OCI-LY1 (cell line): ENCODE measurements at regions not wholly inside any gene's neighbourhood (a gene's known extent, or its start where the extent isn't known, plus 50 kb on each side); places are given as distances from the start of the nearest gene placed in this dataset.

ENCODE experiments used
- H2AFZ ChIP-seq: fragments of 200-600 bp; sonication (generic), shearing (Covaris generic); 2 replicates; pipeline ENCODE4 v1.6.0; 2014; ENCODE audit warnings: antibody characterized with exemption, mild to moderate bottlenecking, low read length
- H3F3A ChIP-seq: fragments of 200-600 bp; sonication (generic), shearing (Covaris generic); 2 replicates; pipeline ENCODE4 v1.6.0; 2014; ENCODE audit warnings: mild to moderate bottlenecking, antibody characterized with exemption, low read length, moderate library complexity; ENCODE audit not compliant: insufficient read depth
- H3K27ac ChIP-seq: fragments of 200-600 bp; sonication (generic); 2 replicates; pipeline ENCODE4 v1.5.1; 2014; ENCODE audit warnings: low read length, mixed run types, mild to moderate bottlenecking, low read depth; ENCODE audit not compliant: poor library complexity, severe bottlenecking
- H3K27me3 ChIP-seq: fragments of 200-600 bp; sonication (generic); 2 replicates; pipeline ENCODE4 v1.6.0; 2014; ENCODE audit warnings: antibody characterized with exemption, mild to moderate bottlenecking, low read length, moderate library complexity; ENCODE audit not compliant: insufficient read depth
- H3K36me3 ChIP-seq: fragments of 200-600 bp; sonication (generic); 2 replicates; pipeline ENCODE4 v1.6.1; 2014; ENCODE audit warnings: mild to moderate bottlenecking, antibody characterized with exemption, low read length, moderate library complexity, mixed read lengths; ENCODE audit not compliant: insufficient read depth
- H3K4me1 ChIP-seq: fragments of 200-600 bp; sonication (generic); 2 replicates; pipeline ENCODE4 v1.5.1; 2014; ENCODE audit warnings: mild to moderate bottlenecking, low read length, moderate library complexity; ENCODE audit not compliant: insufficient read depth, severe bottlenecking
- H3K4me2 ChIP-seq: fragments of 200-600 bp; sonication (generic), shearing (Covaris generic); 2 replicates; pipeline ENCODE4 v1.6.1; 2014; ENCODE audit warnings: low read length
- H3K4me3 ChIP-seq: fragments of 200-600 bp; sonication (generic); 2 replicates; pipeline ENCODE4 v1.5.1; 2014; ENCODE audit warnings: low read length, low read depth, mild to moderate bottlenecking, mixed read lengths; ENCODE audit not compliant: poor library complexity, severe bottlenecking
- H3K79me2 ChIP-seq: fragments of 200-600 bp; shearing (Covaris generic); 2 replicates; pipeline ENCODE4 v1.6.1; 2016; ENCODE audit warnings: mixed run types, low read length, mixed read lengths; ENCODE audit not compliant: insufficient read depth
- H3K9ac ChIP-seq: fragments of 200-600 bp; sonication (generic), shearing (Covaris generic); 2 replicates; pipeline ENCODE4 v1.6.1; 2014; ENCODE audit warnings: mild to moderate bottlenecking, low read length, mixed read lengths
- H3K9me2 ChIP-seq: fragments of 200-600 bp; sonication (generic), shearing (Covaris generic); 2 replicates; pipeline ENCODE4 v1.6.1; 2014; ENCODE audit warnings: low read depth, mild to moderate bottlenecking, low read length, mixed read lengths
- H3K9me3 ChIP-seq: fragments of 200-600 bp; shearing (Covaris generic); 2 replicates; pipeline ENCODE4 v1.6.1; 2014; ENCODE audit warnings: low read length, mixed read lengths
- H4K20me1 ChIP-seq: fragments of 200-600 bp; sonication (generic), shearing (Covaris generic); 2 replicates; pipeline ENCODE4 v1.6.0; 2016; ENCODE audit warnings: mild to moderate bottlenecking, low read length; ENCODE audit not compliant: insufficient read depth
- CTCF ChIP-seq: fragments of 200-600 bp; sonication (generic), shearing (Covaris generic); IDR thresholded peaks from 2 replicates; pipeline ENCODE4 v1.5.1; 2017; ENCODE audit warnings: mild to moderate bottlenecking, antibody characterized with exemption, low read length, moderate library complexity, mixed read lengths
- EZH2 ChIP-seq: fragments of 200-600 bp; sonication (generic), shearing (Covaris generic); IDR thresholded peaks from 2 replicates; pipeline ENCODE4 v1.8.0; 2017; ENCODE audit warnings: borderline replicate concordance, mixed run types, mild to moderate bottlenecking, antibody characterized with exemption, low read length, moderate library complexity, mixed read lengths

DNA sequence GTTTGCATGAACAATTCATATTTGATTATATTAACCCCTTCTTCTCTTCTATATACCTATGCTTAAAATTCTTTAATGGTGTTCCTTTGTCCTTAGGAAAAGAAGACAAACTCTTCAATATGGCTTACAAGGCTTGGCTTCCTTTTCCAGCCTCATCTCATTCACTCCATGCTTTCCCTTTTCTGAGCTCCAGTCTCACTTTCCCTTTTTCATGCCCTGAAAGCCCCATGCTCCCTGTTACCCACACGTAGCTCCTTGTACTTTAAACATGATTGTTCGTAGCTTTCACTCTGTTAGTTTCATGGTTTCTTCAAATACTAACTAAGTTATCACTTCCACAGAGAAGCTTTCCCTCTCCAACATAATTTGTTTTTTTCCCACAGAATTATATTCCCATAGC, 161.3 kb downstream of the UBE2E3 start:
- Histone ChIP-seq H2AFZ (no peak overlapping the region), H3K27me3 (no peaks in the 10 kb centered on the region), H3K9ac (no peak overlapping the region), H3F3A (no peaks in the 10 kb centered on the region), H3K4me2 (no peak overlapping the region), H4K20me1 (no peaks in the 10 kb centered on the region), H3K9me2 (no peaks in the 10 kb centered on the region), H3K9me3 (no peaks in the 10 kb centered on the region), H3K4me1 (peaks cover 5% of the 10 kb centered on the region), H3K27ac (no peak overlapping the region), H3K36me3 (no peaks in the 10 kb centered on the region), H3K79me2 (no peaks in the 10 kb centered on the region), H3K4me3 (no peak overlapping the region)
- TF ChIP-seq CTCF (no peak), EZH2 (no peak)

GRCh38 chr2:181142514-181142913, 162.1 kb downstream of the UBE2E3 start:
- Histone ChIP-seq H4K20me1 (no peaks in the 10 kb centered on the region), H2AFZ (no peak overlapping the region), H3K4me2 (no peak overlapping the region), H3K27me3 (no peaks in the 10 kb centered on the region), H3K9me2 (no peaks in the 10 kb centered on the region), H3F3A (no peaks in the 10 kb centered on the region), H3K27ac (no peak overlapping the region), H3K9ac (no peak overlapping the region), H3K4me3 (no peak overlapping the region), H3K79me2 (no peaks in the 10 kb centered on the region), H3K9me3 (no peaks in the 10 kb centered on the region), H3K36me3 (no peaks in the 10 kb centered on the region), H3K4me1 (peaks cover 5% of the 10 kb centered on the region)
- TF ChIP-seq CTCF (no peak), EZH2 (no peak)

GRCh38 chr2:181143790-181144300, 163.4 kb downstream of the UBE2E3 start:
- H3K4me1 ChIP-seq: peaks cover 5% of the 10 kb centered on the region
- H3K36me3 ChIP-seq: no peaks in the 10 kb centered on the region
- no peak overlapping the region for H3K27ac ChIP-seq
- H3K9ac ChIP-seq: no peak overlapping the region
- no peaks in the 10 kb centered on the region for H3K79me2 ChIP-seq
- TF ChIP-seq EZH2: no peak
- no peak for TF ChIP-seq CTCF
- H3K9me3 ChIP-seq: no peaks in the 10 kb centered on the region
- H4K20me1 ChIP-seq: no peaks in the 10 kb centered on the region
- H3K4me3 ChIP-seq: no peak overlapping the region
- H3F3A ChIP-seq: no peaks in the 10 kb centered on the region
- H3K4me2 ChIP-seq: no peak overlapping the region
- no peaks in the 10 kb centered on the region for H3K9me2 ChIP-seq
- H2AFZ ChIP-seq: 0 out of 2 replicates have a peak overlapping the region, but pooled peaks have one; percentile 34
- H3K27me3 ChIP-seq: no peaks in the 10 kb centered on the region
